ENCODE measurements at regions not wholly inside any gene's neighbourhood (a gene's known extent, or its start where the extent isn't known, plus 50 kb on each side); places are given as distances from the start of the nearest gene placed in this dataset.
"Not testable (repeated sequence)": the region's sequence is repeated elsewhere in the genome, so short reads cannot be mapped to it uniquely, and the experiment has no call there.

DNA sequence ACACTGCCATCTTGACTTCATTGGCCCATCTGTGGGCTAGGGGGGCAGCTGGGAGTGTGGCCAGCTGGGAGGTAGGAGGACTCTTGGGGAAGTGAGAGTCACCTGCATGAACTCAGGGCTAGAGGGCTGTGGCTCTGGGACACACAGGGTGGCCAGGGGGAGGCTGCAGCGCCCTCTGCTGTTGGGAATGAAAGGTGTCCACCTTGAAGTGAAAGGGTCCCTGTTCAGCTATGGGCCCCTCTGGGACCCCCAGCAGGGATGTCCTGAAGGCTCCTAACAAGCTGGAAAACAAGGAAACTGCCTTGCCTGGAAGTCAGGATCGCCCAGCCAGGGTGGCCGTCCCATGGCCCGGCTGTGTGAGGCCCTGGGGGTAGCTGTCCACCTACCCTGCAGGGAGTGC is 507.8 kb downstream of the FOXD4L4 start:
- TF ChIP-seq, protein P1, sequence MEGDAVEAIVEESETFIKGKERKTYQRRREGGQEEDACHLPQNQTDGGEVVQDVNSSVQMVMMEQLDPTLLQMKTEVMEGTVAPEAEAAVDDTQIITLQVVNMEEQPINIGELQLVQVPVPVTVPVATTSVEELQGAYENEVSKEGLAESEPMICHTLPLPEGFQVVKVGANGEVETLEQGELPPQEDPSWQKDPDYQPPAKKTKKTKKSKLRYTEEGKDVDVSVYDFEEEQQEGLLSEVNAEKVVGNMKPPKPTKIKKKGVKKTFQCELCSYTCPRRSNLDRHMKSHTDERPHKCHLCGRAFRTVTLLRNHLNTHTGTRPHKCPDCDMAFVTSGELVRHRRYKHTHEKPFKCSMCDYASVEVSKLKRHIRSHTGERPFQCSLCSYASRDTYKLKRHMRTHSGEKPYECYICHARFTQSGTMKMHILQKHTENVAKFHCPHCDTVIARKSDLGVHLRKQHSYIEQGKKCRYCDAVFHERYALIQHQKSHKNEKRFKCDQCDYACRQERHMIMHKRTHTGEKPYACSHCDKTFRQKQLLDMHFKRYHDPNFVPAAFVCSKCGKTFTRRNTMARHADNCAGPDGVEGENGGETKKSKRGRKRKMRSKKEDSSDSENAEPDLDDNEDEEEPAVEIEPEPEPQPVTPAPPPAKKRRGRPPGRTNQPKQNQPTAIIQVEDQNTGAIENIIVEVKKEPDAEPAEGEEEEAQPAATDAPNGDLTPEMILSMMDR (conservative IDR thresholded peaks at IDR 0.05; ENCODE audit: low read length), result peak; percentile 22; the same call in 1 of the 2 replicates
- not testable (repeated sequence) for TF ChIP-seq EZH2phosphoT487 (IDR thresholded peaks at IDR 0.05; ENCODE audit: borderline replicate concordance, low read depth, low read length)

All from OCI-LY7 (cell line).